Ishikawa (cell line): ENCODE measurements at regions not wholly inside any gene's neighbourhood (a gene's known extent, or its start where the extent isn't known, plus 50 kb on each side); places are given as distances from the start of the nearest gene placed in this dataset.

Experiments
- CEBPB ChIP-seq: IDR thresholded peaks from 2 replicates; pipeline ENCODE4 v1.6.1; 2012
- CREB1 ChIP-seq: IDR thresholded peaks from 2 replicates; pipeline ENCODE4 v1.6.1; 2012; ENCODE audit warnings: low read depth
- EGR1 ChIP-seq: IDR thresholded peaks from 2 replicates; pipeline ENCODE4 v1.6.1; 2012
- EP300 ChIP-seq: IDR thresholded peaks from 2 replicates; pipeline ENCODE4 v1.6.1; 2012; ENCODE audit warnings: borderline replicate concordance
- FOXM1 ChIP-seq: IDR thresholded peaks from 2 replicates; pipeline ENCODE4 v1.6.1; 2012; ENCODE audit warnings: low read depth, borderline replicate concordance
- NFIC ChIP-seq: IDR thresholded peaks from 2 replicates; pipeline ENCODE4 v1.6.1; 2012
- RAD21 ChIP-seq: IDR thresholded peaks from 2 replicates; pipeline ENCODE4 v1.6.1; 2012; ENCODE audit warnings: low read depth
- TAF1 ChIP-seq: IDR thresholded peaks from 2 replicates; pipeline ENCODE4 v1.6.1; 2012; ENCODE audit warnings: low read depth, mild to moderate bottlenecking
- TCF12 ChIP-seq: IDR thresholded peaks from 2 replicates; pipeline ENCODE4 v1.6.1; 2012; ENCODE audit warnings: low read depth
- TEAD4 ChIP-seq: IDR thresholded peaks from 2 replicates; pipeline ENCODE4 v1.6.1; 2012
- YY1 ChIP-seq: IDR thresholded peaks from 2 replicates; pipeline ENCODE4 v1.6.1; 2012; ENCODE audit warnings: low read depth
- ZBTB7A ChIP-seq: IDR thresholded peaks from 2 replicates; pipeline ENCODE4 v1.6.1; 2012; ENCODE audit warnings: low read depth
- TF ChIP-seq, protein P1 (sequence below): IDR thresholded peaks from 2 replicates; pipeline ENCODE4 v1.6.1; 2012; ENCODE audit warnings: low read depth, mild to moderate bottlenecking
- TF ChIP-seq, protein P2 (sequence below): IDR thresholded peaks from 2 replicates; pipeline ENCODE4 v1.6.1; 2012
- TF ChIP-seq, protein P3 (sequence below): IDR thresholded peaks from 2 replicates; pipeline ENCODE4 v1.6.1; 2012

DNA sequence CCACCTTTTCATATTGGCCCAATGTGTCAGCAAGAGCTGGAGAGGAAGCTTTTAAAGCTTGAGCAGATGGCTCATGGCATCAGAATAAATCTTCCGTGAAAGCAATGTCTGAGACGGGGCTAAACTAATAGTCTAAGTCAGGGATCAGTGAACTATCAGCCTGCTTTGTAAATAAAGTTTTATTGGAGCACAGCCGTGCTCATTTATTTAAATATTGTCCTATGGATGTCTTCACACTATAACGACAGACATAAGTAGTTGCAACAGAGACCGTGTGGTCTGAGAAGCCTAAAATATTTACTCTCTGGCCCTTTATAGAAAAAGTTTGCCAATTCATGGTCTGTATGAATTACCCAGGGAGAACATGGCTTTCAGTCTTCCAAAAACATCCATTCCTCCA, 85.6 kb upstream of the SLC44A1 start:
- TF ChIP-seq EP300 = no peak
- no peak for TF ChIP-seq TEAD4
- no peak for TF ChIP-seq NFIC
- TF ChIP-seq EGR1 = no peak
- TF ChIP-seq CREB1 = no peak
- TF ChIP-seq, protein P1, sequence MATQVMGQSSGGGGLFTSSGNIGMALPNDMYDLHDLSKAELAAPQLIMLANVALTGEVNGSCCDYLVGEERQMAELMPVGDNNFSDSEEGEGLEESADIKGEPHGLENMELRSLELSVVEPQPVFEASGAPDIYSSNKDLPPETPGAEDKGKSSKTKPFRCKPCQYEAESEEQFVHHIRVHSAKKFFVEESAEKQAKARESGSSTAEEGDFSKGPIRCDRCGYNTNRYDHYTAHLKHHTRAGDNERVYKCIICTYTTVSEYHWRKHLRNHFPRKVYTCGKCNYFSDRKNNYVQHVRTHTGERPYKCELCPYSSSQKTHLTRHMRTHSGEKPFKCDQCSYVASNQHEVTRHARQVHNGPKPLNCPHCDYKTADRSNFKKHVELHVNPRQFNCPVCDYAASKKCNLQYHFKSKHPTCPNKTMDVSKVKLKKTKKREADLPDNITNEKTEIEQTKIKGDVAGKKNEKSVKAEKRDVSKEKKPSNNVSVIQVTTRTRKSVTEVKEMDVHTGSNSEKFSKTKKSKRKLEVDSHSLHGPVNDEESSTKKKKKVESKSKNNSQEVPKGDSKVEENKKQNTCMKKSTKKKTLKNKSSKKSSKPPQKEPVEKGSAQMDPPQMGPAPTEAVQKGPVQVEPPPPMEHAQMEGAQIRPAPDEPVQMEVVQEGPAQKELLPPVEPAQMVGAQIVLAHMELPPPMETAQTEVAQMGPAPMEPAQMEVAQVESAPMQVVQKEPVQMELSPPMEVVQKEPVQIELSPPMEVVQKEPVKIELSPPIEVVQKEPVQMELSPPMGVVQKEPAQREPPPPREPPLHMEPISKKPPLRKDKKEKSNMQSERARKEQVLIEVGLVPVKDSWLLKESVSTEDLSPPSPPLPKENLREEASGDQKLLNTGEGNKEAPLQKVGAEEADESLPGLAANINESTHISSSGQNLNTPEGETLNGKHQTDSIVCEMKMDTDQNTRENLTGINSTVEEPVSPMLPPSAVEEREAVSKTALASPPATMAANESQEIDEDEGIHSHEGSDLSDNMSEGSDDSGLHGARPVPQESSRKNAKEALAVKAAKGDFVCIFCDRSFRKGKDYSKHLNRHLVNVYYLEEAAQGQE = no peak
- TF ChIP-seq CEBPB = no peak
- TF ChIP-seq ZBTB7A = no peak

- no peak for TF ChIP-seq EP300
Measured at GRCh38 chr9:105168870-105169319, 75.6 kb upstream of the SLC44A1 start.

DNA sequence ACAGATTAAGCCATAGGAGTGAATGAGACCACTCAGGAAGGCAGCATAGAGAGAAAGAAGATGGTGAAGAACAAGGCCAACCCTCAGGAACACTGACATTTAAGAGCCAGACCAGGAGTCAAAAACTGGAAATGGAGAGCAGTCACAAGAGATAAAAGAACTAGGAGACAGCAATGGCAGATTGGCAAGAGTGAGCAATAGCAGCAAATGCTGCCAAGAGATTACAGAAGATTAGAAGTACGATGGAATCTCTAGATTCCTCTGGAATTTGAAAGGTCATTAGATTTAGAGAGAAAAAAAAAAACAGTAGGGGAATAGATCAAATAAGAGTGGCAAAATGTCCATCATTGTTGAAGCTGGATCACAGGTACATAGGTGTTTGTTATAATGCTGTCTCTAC, 73.4 kb upstream of the SLC44A1 start:
- TF ChIP-seq TEAD4 (no peak), NFIC (no peak), TCF12 (no peak), RAD21 (no peak), ZBTB7A (no peak), YY1 (no peak), EGR1 (no peak), CREB1 (no peak), FOXM1 (no peak), TAF1 (no peak), EP300 (no peak), CEBPB (no peak)
- TF ChIP-seq, protein P2, sequence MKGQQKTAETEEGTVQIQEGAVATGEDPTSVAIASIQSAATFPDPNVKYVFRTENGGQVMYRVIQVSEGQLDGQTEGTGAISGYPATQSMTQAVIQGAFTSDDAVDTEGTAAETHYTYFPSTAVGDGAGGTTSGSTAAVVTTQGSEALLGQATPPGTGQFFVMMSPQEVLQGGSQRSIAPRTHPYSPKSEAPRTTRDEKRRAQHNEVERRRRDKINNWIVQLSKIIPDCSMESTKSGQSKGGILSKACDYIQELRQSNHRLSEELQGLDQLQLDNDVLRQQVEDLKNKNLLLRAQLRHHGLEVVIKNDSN = no peak
- TF ChIP-seq, protein P1 = no peak
- TF ChIP-seq, protein P3, sequence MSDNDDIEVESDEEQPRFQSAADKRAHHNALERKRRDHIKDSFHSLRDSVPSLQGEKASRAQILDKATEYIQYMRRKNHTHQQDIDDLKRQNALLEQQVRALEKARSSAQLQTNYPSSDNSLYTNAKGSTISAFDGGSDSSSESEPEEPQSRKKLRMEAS = no peak

- TF ChIP-seq CREB1 = no peak
- no peak for TF ChIP-seq CEBPB
- no peak for TF ChIP-seq FOXM1
- TF ChIP-seq YY1 = no peak
- TF ChIP-seq TCF12 = no peak
- TF ChIP-seq ZBTB7A = no peak
Measured at GRCh38 chr9:105171589-105171988, 72.9 kb upstream of the SLC44A1 start.

DNA sequence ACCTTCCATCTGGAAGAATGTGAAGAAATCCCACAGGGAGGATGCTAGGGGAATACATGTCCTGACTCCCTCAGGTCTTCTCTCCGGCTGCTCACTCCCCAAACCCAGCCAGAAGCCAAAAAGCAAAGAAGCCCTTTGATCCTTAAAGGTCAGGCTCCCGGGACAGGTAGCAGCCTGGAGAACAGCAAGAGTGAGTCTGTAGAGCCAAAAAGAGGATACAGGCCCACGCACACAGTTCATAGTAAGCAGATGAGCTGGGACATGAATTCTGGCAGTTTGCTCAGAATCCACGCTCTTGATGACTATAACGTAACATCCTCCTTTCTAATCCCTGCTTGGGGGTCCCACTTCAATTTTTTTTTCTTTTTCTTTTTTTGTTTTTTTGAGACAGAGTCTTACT, 72.0 kb upstream of the SLC44A1 start:
- TF ChIP-seq ZBTB7A (no peak), FOXM1 (no peak), TEAD4 (no peak), CREB1 (no peak), EP300 (no peak), RAD21 (no peak), EGR1 (no peak), TAF1 (no peak), NFIC (no peak), CEBPB (no peak)
- TF ChIP-seq, protein P3 = no peak
- TF ChIP-seq, protein P2 = no peak
- TF ChIP-seq, protein P1 = no peak
